Gastroesophageal sphincter (tissue), 4 donors: ENCODE measurements at regions not wholly inside any gene's neighbourhood (a gene's known extent, or its start where the extent isn't known, plus 50 kb on each side); places are given as distances from the start of the nearest gene placed in this dataset.
"Not testable (repeated sequence)": the region's sequence is repeated elsewhere in the genome, so short reads cannot be mapped to it uniquely, and the experiment has no call there.

Experiments
- ATAC-seq: fragments of 150-250 bp; one replicate; pipeline ENCODE4 v1.9.1; 2016; ENCODE audit warnings: mild to moderate bottlenecking, moderate library complexity
- H3K27ac ChIP-seq, 4 donors: fragments of 200-600 bp; sonication (generic) in 3 of 4; 1 replicate in 3 of 4; 2 replicates in 1 of 4; pipeline ENCODE4 v1.5.1; 2016 to 2019
- H3K27me3 ChIP-seq: fragments of 200-600 bp; sonication (generic); one replicate; pipeline ENCODE4 v1.5.1; 2019
- H3K36me3 ChIP-seq, 2 donors: fragments of 200-600 bp; sonication (generic); one replicate each; pipeline ENCODE4 v1.5.1; 2019; ENCODE audit warnings: control low read depth in 1 of 2
- H3K4me1 ChIP-seq, 3 donors: fragments of 200-600 bp; sonication (generic); 1 replicate in 2 of 3; 2 replicates in 1 of 3; pipeline ENCODE4 v1.5.1; 2016 to 2019; ENCODE audit warnings: control low read depth in 2 of 3
- H3K4me3 ChIP-seq, 2 donors: fragments of 200-600 bp; sonication (generic); one replicate each; pipeline ENCODE4 v1.5.1; 2019; ENCODE audit warnings: mild to moderate bottlenecking in 1 of 2, moderate library complexity in 1 of 2
- H3K9me3 ChIP-seq, 3 donors: fragments of 200-600 bp; sonication (generic); one replicate each; pipeline ENCODE4 v1.5.1; 2017 to 2019; ENCODE audit warnings: control low read depth in 2 of 3
- CTCF ChIP-seq, 4 experiments: fragments of 200-600 bp in 2 of 4; fragments of 450-650 bp in 2 of 4; sonication (generic) in 1 of 4; IDR thresholded peaks; one replicate each; pipeline ENCODE4 v1.5.1; 2017 to 2019; ENCODE audit warnings: antibody characterized with exemption in 4 of 4, mild to moderate bottlenecking in 2 of 4, moderate library complexity in 2 of 4
- EP300 ChIP-seq: sonication (generic); formaldehyde crosslinking; IDR thresholded peaks from one replicate; pipeline ENCODE4 v1.6.1; 2017; ENCODE audit warnings: antibody characterized with exemption, mild to moderate bottlenecking
- POLR2A ChIP-seq, 2 donors: fragments of 450-650 bp; IDR thresholded peaks; one replicate each; pipeline ENCODE4 v1.6.1; 2017; ENCODE audit warnings: antibody characterized with exemption in 2 of 2, mild to moderate bottlenecking in 2 of 2, moderate library complexity in 1 of 2
- POLR2AphosphoS5 ChIP-seq: sonication (generic); formaldehyde crosslinking; IDR thresholded peaks from one replicate; pipeline ENCODE4 v1.6.1; 2017; ENCODE audit warnings: antibody characterized with exemption
- WGBS, 2 donors: methylation state at CpG; one replicate each; pipeline ENCODE4 v1.1.5; 2018; ENCODE audit warnings: low coverage in 1 of 2; 5-methylcytosine and 5-hydroxymethylcytosine counted together

DNA sequence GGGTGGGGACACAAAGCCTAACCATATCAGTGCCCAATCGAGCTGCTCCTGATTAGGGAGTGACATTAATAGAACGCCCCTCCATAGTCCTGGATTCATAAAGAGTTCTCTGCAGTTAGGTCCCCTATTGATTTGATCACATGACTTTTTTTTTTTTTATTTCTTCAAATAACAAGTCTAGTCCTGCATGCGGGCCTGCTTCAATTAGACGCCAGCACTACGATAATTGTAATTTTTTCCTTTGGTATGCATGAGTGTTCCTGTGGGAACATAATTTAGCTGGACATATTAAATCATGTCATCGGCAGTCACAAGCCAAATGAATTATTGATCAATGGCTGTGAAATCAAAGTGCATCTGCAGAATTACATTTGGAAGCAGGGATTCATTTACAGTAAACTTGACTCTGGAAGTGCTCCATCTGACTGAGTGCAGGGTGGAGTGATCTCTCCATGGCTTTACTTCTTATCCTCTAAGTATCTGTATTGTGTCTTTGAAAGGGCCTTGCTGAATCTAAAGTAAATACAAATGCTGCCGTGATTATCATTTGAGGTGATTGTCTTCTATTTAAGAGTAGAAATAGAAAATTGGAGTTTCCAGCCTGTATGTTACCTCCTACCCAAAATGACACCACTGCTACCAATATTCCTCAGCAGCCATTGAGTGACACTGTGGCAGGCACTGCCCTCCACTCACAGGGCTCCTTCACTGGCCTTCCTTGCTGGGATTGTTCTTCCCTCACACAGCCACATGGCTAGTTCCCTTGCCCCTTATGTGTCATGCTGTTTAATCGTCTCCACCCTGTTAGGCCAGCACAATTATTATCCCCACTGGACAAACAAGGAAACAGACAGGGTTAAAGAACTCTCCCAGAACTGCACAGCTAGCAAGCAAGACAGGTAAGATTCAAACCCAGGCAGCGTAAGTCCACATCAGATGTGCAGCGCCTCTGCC is 337.4 kb upstream of the ID2 start:
- H3K27ac ChIP-seq = no peak overlapping the region
- no peaks in the 10 kb centered on the region for H3K36me3 ChIP-seq
- no peaks in the 10 kb centered on the region for H3K4me1 ChIP-seq
- no peaks in the 10 kb centered on the region for H3K9me3 ChIP-seq
- no peak for ATAC-seq
- TF ChIP-seq POLR2AphosphoS5 = no peak
- no peak for TF ChIP-seq EP300
- no peak for TF ChIP-seq CTCF (IDR thresholded peaks at IDR 0.05)
- TF ChIP-seq POLR2A (IDR thresholded peaks at IDR 0.05) = no peak
- no peak overlapping the region for H3K4me3 ChIP-seq
- WGBS, 2 donors = 93 to 95% methylated on average over 7 to 10 of the region's 10 CpGs
- H3K27me3 ChIP-seq = no peaks in the 10 kb centered on the region

GRCh38 chr2:8345200-8345599 is 336.7 kb upstream of the ID2 start:
- 90% methylated on average over 2 of the region's 5 CpGs; no CpG with 5 or more reads in 1 of the 2 donors for WGBS, 2 donors
- TF ChIP-seq POLR2AphosphoS5 (no peak), POLR2A (IDR thresholded peaks at IDR 0.05) (no peak), EP300 (no peak), CTCF (IDR thresholded peaks at IDR 0.05) (no peak)
- Histone ChIP-seq H3K27ac (no peak overlapping the region), H3K36me3 (no peaks in the 10 kb centered on the region), H3K4me3 (no peak overlapping the region), H3K27me3 (no peaks in the 10 kb centered on the region), H3K4me1 (no peaks in the 10 kb centered on the region), H3K9me3 (no peaks in the 10 kb centered on the region)
- ATAC-seq = no peak

- 80 to 82% methylated on average over 4 to 5 of the region's 7 CpGs for WGBS, 2 donors
- no peak overlapping the region for H3K27ac ChIP-seq
- H3K36me3 ChIP-seq = no peaks in the 10 kb centered on the region
- no peaks in the 10 kb centered on the region for H3K27me3 ChIP-seq
- no peak overlapping the region for H3K4me3 ChIP-seq
- no peak for ATAC-seq
- TF ChIP-seq POLR2A (IDR thresholded peaks at IDR 0.05) (no peak), CTCF (IDR thresholded peaks at IDR 0.05) (no peak), POLR2AphosphoS5 (no peak), EP300 (no peak)
- no peaks in the 10 kb centered on the region for H3K4me1 ChIP-seq
- no peaks in the 10 kb centered on the region for H3K9me3 ChIP-seq
Observed at GRCh38 chr2:8346208-8346607, 335.6 kb upstream of the ID2 start.

DNA sequence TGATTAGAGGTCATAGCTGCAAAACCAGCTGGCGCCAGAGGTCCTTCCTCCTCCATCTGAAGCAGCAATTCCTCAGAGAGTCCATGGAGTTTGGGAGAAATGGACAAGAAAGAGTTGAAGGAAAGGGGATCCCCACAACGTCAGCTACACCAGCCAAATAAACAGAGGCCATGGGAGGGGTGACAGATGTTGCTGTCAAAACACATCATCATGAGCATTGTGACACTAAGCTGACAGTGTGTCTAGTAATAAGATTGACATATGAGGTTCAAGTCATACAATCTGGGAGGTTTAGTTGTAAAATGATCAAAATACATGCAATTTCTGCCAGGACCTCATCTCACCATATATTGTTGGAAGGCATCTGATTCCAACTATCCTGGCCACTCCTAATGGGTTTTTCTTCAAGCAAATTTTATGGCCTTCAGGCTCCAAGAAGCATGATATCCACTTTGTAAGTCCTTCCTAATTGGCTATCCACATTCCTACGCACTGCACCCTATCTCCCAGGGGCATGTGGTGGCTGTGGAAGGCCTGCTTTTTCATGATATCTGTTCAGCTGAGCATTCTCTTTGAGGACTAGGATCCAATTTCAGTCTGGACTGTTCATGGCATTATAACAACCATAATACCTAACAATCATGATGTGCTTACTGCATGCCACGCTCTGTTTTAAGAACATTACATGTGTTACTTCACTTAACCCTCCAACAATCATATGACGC is 335.0 kb upstream of the ID2 start:
- no peaks in the 10 kb centered on the region for H3K4me1 ChIP-seq
- TF ChIP-seq POLR2AphosphoS5 = no peak
- no peak for TF ChIP-seq EP300
- no peak for TF ChIP-seq CTCF (IDR thresholded peaks at IDR 0.05)
- ATAC-seq = no peak
- no peaks in the 10 kb centered on the region for H3K27me3 ChIP-seq
- WGBS, 2 donors = 89 to 93% methylated on average over 5 of the region's 5 CpGs
- no peaks in the 10 kb centered on the region for H3K9me3 ChIP-seq
- no peak overlapping the region for H3K27ac ChIP-seq
- no peak overlapping the region for H3K4me3 ChIP-seq
- no peaks in the 10 kb centered on the region for H3K36me3 ChIP-seq

DNA sequence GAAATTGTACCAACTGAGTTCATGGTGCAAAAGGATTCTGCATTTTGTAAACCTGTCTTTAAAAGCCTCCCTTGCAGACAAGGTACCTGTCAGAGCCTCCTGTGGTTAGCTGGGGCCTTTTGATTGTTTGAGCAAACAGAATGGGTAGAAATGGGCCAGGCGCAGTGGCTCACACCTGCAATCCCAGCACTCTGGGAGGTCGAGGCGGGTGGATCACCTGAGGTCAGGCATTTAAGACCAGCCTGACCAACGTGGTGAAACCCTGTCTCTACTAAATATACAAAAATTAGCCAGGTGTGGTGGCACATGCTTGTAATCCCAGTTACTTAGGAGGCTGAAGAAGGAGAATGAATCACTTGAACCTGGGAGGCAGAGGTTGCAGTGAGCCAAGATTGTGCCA is 332.9 kb upstream of the ID2 start:
- ATAC-seq, H3K4me1 ChIP-seq, H3K27me3 ChIP-seq, H3K27ac ChIP-seq, H3K9me3 ChIP-seq, H3K4me3 ChIP-seq, H3K36me3 ChIP-seq: not testable (repeated sequence)
- 83% methylated on average over 1 of the region's 4 CpGs; no CpG with 5 or more reads in 1 of the 2 donors for WGBS, 2 donors
